CD14-positive monocyte (primary cell): ENCODE measurements at regions not wholly inside any gene's neighbourhood (a gene's known extent, or its start where the extent isn't known, plus 50 kb on each side); places are given as distances from the start of the nearest gene placed in this dataset.

Source experiments
- DNase-seq, 3 donors: peaks; one replicate each; pipeline ENCODE4 v3.0.0-alpha.2; 2011 to 2022
- H2AFZ ChIP-seq: 2 replicates; pipeline ENCODE4 v1.6.0; 2012; ENCODE audit warnings: mild to moderate bottlenecking, low read depth, low read length, inconsistent platforms; ENCODE audit not compliant: insufficient read depth, poor library complexity, severe bottlenecking
- H3K27ac ChIP-seq, 2 donors: 1 replicate in 1 of 2; 2 replicates in 1 of 2; pipeline ENCODE4 v1.5.1; 2012 to 2013; ENCODE audit warnings: low read length in 2 of 2, control low read depth in 1 of 2, inconsistent platforms in 1 of 2, low read depth in 1 of 2, mild to moderate bottlenecking in 1 of 2
- H3K27me3 ChIP-seq, 2 donors: one replicate each; pipeline versions ENCODE4 v1.6.0 to v1.6.1; 2011 to 2013; ENCODE audit warnings: low read length in 2 of 2; ENCODE audit not compliant: control insufficient read depth in 2 of 2, insufficient read depth in 2 of 2
- H3K36me3 ChIP-seq, 2 donors: replicated peaks in 1 of 2; 1 replicate in 1 of 2; 2 replicates in 1 of 2; pipeline versions ENCODE4 v1.5.1 to v1.6.1; 2012 to 2013; ENCODE audit warnings: low read length in 2 of 2, control low read depth in 1 of 2, inconsistent platforms in 1 of 2, mild to moderate bottlenecking in 1 of 2; ENCODE audit not compliant: insufficient read depth in 2 of 2, control insufficient read depth in 1 of 2
- H3K4me1 ChIP-seq, 2 donors: 1 replicate in 1 of 2; 2 replicates in 1 of 2; pipeline versions ENCODE4 v1.5.1 to v1.6.1; 2012 to 2013; ENCODE audit warnings: low read length in 2 of 2, control low read depth in 1 of 2, inconsistent platforms in 1 of 2, mild to moderate bottlenecking in 1 of 2, moderate library complexity in 1 of 2; ENCODE audit not compliant: insufficient read depth in 2 of 2, control insufficient read depth in 1 of 2
- H3K4me2 ChIP-seq: replicated peaks from 2 replicates; pipeline ENCODE3; 2012; ENCODE audit warnings: low read length, moderate library complexity, mild to moderate bottlenecking; ENCODE audit not compliant: poor library complexity, severe bottlenecking; ENCODE audit errors: extremely low read depth
- H3K4me3 ChIP-seq, 3 experiments: fragments of 200-600 bp in 1 of 3; sonication (generic) in 1 of 3; replicated peaks in 1 of 3; 1 replicate in 2 of 3; 2 replicates in 1 of 3; pipeline ENCODE4 v1.5.1; 2011 to 2013; ENCODE audit warnings: low read length in 3 of 3, mild to moderate bottlenecking in 3 of 3, control low read depth in 2 of 3, low read depth in 2 of 3, inconsistent platforms in 1 of 3, moderate library complexity in 1 of 3
- H3K79me2 ChIP-seq: 2 replicates; pipeline ENCODE4 v1.6.0; 2012; ENCODE audit warnings: mild to moderate bottlenecking, control low read depth, inconsistent platforms, low read length, moderate library complexity; ENCODE audit not compliant: insufficient read depth
- H3K9ac ChIP-seq: 2 replicates; pipeline ENCODE4 v1.6.0; 2017; ENCODE audit warnings: low read length, mild to moderate bottlenecking; ENCODE audit not compliant: insufficient read depth, poor library complexity, severe bottlenecking
- H3K9me3 ChIP-seq, 2 donors: replicated peaks in 1 of 2; 1 replicate in 1 of 2; 2 replicates in 1 of 2; pipeline versions ENCODE4 v1.5.1 to v1.6.1; 2012 to 2013; ENCODE audit warnings: low read length in 2 of 2, control low read depth in 1 of 2; ENCODE audit not compliant: control insufficient read depth in 1 of 2, insufficient read depth in 1 of 2
- H4K20me1 ChIP-seq: 2 replicates; pipeline ENCODE4 v1.6.0; 2012; ENCODE audit warnings: mild to moderate bottlenecking, low read length, control low read depth, moderate library complexity; ENCODE audit not compliant: insufficient read depth
- H3K27ac Mint-ChIP-seq, 7 donors: one replicate each; pipeline ENCODE4 v1.8.0; 2020; ENCODE audit warnings: mild to moderate bottlenecking in 7 of 7, mixed read lengths in 7 of 7, moderate library complexity in 6 of 7, inconsistent platforms in 2 of 7
- H3K27me3 Mint-ChIP-seq, 3 donors: one replicate each; pipeline ENCODE4 v1.8.0; 2021 to 2022; ENCODE audit warnings: low read depth in 3 of 3, mild to moderate bottlenecking in 3 of 3, mixed read lengths in 3 of 3, moderate library complexity in 3 of 3, inconsistent platforms in 1 of 3
- H3K36me3 Mint-ChIP-seq, 2 donors: one replicate each; pipeline ENCODE4 v1.8.0; 2020; ENCODE audit warnings: mixed read lengths in 2 of 2, inconsistent platforms in 1 of 2, mild to moderate bottlenecking in 1 of 2
- H3K4me1 Mint-ChIP-seq: one replicate; pipeline ENCODE4 v1.8.0; 2020; ENCODE audit warnings: mild to moderate bottlenecking, mixed read lengths
- H3K4me3 Mint-ChIP-seq, 2 donors: one replicate each; pipeline ENCODE4 v1.8.0; 2020; ENCODE audit warnings: mild to moderate bottlenecking in 2 of 2, mixed read lengths in 2 of 2, moderate library complexity in 1 of 2
- H3K9me3 Mint-ChIP-seq, 7 donors: one replicate each; pipeline ENCODE4 v1.8.0; 2020 to 2022; ENCODE audit warnings: mixed read lengths in 7 of 7, mild to moderate bottlenecking in 6 of 7, moderate library complexity in 6 of 7, inconsistent platforms in 2 of 7
- WGBS: methylation state at CpG from one replicate; pipeline ENCODE4 v1.1.5; 2013; ENCODE audit warnings: missing lambda C conversion rate; ENCODE audit not compliant: insufficient coverage; 5-methylcytosine and 5-hydroxymethylcytosine counted together
- intact Hi-C, 2 donors: fragments of 100-400 bp; cut with micrococcal nuclease; formaldehyde crosslinking; loops; one replicate each; pipeline versions ENCODE4 v1.15.0 to v1.15.1; 2023
- TF ChIP-seq, protein P1 (sequence below): fragments of 200-600 bp; IDR thresholded peaks from one replicate; pipeline ENCODE4 v1.8.0; 2022; ENCODE audit warnings: antibody characterized with exemption, mild to moderate bottlenecking

DNA sequence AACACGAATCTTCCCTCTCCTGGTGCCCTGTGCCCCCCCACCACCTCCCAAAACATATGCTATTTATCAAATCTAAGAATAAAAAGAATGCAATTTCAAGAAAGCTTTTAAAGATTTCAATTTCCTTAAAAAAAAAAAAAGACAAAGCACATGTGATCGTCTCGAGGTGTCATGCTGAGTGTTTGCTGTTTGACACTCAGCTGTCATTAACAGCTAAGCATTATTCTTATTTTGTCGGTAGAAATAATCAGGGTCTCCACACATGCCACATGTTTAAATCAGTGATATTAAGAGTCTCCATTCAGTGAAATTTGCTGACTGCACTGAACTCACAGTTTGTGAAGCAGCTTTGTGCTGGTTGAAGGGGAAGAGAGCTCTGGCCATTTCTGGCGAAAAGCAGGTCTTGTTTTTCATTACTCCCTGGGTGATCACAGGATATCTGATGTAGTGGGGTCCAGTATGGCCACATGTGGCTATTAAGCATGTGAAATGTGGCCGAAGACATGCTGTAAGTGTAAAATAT, 281.8 kb downstream of the SATB1 start:
- intact Hi-C loops = no loop called here
- Histone ChIP-seq H3K4me2 (no peak overlapping the region), H3K27me3 (no peaks in the 10 kb centered on the region), H3K27ac (no peak overlapping the region), H3K36me3 (no peaks in the 10 kb centered on the region), H3K9ac (no peak overlapping the region), H2AFZ (no peak overlapping the region), H3K79me2 (no peaks in the 10 kb centered on the region), H3K9me3 (no peaks in the 10 kb centered on the region), H4K20me1 (no peaks in the 10 kb centered on the region), H3K4me3 (no peak overlapping the region), H3K4me1 (no peaks in the 10 kb centered on the region)
- no peaks in the 10 kb centered on the region for H3K36me3 Mint-ChIP-seq
- H3K9me3 Mint-ChIP-seq = peaks cover 0 to 2% (median 0%) of the 10 kb centered on the region in 7 donors
- no peak for DNase-seq
- 94% methylated on average over 5 of the region's 6 CpGs for WGBS
- TF ChIP-seq, protein P1, sequence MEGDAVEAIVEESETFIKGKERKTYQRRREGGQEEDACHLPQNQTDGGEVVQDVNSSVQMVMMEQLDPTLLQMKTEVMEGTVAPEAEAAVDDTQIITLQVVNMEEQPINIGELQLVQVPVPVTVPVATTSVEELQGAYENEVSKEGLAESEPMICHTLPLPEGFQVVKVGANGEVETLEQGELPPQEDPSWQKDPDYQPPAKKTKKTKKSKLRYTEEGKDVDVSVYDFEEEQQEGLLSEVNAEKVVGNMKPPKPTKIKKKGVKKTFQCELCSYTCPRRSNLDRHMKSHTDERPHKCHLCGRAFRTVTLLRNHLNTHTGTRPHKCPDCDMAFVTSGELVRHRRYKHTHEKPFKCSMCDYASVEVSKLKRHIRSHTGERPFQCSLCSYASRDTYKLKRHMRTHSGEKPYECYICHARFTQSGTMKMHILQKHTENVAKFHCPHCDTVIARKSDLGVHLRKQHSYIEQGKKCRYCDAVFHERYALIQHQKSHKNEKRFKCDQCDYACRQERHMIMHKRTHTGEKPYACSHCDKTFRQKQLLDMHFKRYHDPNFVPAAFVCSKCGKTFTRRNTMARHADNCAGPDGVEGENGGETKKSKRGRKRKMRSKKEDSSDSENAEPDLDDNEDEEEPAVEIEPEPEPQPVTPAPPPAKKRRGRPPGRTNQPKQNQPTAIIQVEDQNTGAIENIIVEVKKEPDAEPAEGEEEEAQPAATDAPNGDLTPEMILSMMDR = no peak
- no peaks in the 10 kb centered on the region for H3K27me3 Mint-ChIP-seq
- H3K4me1 Mint-ChIP-seq = no peaks in the 10 kb centered on the region
- H3K27ac Mint-ChIP-seq = no peak overlapping the region
- no peak overlapping the region for H3K4me3 Mint-ChIP-seq

DNA sequence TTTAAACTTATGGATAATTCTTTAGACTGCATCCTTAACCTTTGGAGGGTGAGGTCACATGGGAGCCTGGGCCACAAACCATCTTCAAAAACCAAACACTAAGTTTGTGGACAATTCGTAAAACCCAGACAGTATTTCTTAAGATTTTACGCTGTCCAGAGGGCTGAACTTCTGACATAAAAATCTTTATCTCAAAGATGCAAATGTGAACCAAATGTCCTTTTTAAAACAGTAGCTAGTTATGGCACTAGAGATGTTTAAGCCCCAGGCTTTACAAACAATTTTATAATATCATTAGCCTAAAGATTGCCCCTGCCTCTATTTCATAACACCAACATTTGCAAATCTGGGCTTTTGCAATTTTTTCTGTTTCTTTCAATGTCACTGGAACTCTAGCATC, 287.2 kb downstream of the SATB1 start:
- intact Hi-C loops = no loop called here
- Histone ChIP-seq H3K4me3 (no peak overlapping the region), H3K9ac (no peak overlapping the region), H2AFZ (no peak overlapping the region), H3K9me3 (no peaks in the 10 kb centered on the region), H3K27ac (no peak overlapping the region), H3K4me1 (no peaks in the 10 kb centered on the region), H3K79me2 (no peaks in the 10 kb centered on the region), H3K27me3 (no peaks in the 10 kb centered on the region), H4K20me1 (no peaks in the 10 kb centered on the region), H3K4me2 (no peak overlapping the region), H3K36me3 (no peaks in the 10 kb centered on the region)
- no peak overlapping the region for H3K27ac Mint-ChIP-seq
- peaks cover 2% of the 10 kb centered on the region for H3K4me1 Mint-ChIP-seq
- H3K4me3 Mint-ChIP-seq = no peak overlapping the region
- H3K36me3 Mint-ChIP-seq = no peaks in the 10 kb centered on the region
- WGBS = no CpG with 5 or more reads among the region's 2 CpGs
- no peak for DNase-seq
- H3K9me3 Mint-ChIP-seq = peaks cover 0 to 2% (median 0%) of the 10 kb centered on the region in 7 donors
- no peaks in the 10 kb centered on the region for H3K27me3 Mint-ChIP-seq
- TF ChIP-seq, protein P1 = no peak
